Neural progenitor cell (in vitro differentiated cells): ENCODE measurements at regions not wholly inside any gene's neighbourhood (a gene's known extent, or its start where the extent isn't known, plus 50 kb on each side); places are given as distances from the start of the nearest gene placed in this dataset.

ENCODE experiments used
- CTCF ChIP-seq: fragments of 200-600 bp; sonication (generic); IDR thresholded peaks from 2 replicates; pipeline ENCODE4 v1.5.1; 2017; ENCODE audit warnings: antibody characterized with exemption, mild to moderate bottlenecking
- EZH2 ChIP-seq: fragments of 200-600 bp; sonication (generic); IDR thresholded peaks from 2 replicates; pipeline ENCODE4 v1.6.1; 2017; ENCODE audit warnings: antibody characterized with exemption, mild to moderate bottlenecking, moderate library complexity
- EZH2phosphoT487 ChIP-seq: fragments of 200-600 bp; sonication (generic); IDR thresholded peaks from 2 replicates; pipeline ENCODE4 v1.6.1; 2017; ENCODE audit warnings: antibody characterized with exemption

GRCh38 chr3:64988188-64988587, 300.4 kb upstream of the ADAMTS9 start:
- TF ChIP-seq CTCF = no peak
- TF ChIP-seq EZH2 = no peak
- no peak for TF ChIP-seq EZH2phosphoT487
